ENCODE measurements at regions not wholly inside any gene's neighbourhood (a gene's known extent, or its start where the extent isn't known, plus 50 kb on each side); places are given as distances from the start of the nearest gene placed in this dataset.

DNA sequence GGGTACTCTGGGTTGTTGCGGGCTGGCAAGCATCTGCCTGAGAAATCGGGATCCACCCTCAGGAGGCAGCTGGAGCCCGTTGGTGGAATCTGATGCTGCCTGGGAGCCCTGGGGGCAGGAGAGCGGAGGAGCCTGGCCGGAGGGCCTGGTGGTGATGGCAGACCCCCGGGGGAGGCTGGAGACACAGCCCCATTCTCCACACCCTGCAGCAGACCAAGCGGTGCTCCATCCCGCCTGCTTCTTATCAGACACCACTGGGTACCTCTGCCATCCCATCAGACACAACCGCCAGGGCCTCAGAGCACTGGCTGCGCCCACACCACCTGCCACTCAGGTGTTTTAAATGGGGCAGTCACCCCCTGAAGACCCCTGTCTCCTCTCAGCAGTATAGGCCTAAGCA, 103.9 kb downstream of the RBFOX3 start:
- Histone ChIP-seq H3K9ac (no peak overlapping the region), H3K9me3 (peaks cover 13% of the 10 kb centered on the region), H3K4me2 (no peak overlapping the region), H3K27me3 (no peaks in the 10 kb centered on the region), H3K27ac (no peak overlapping the region), H4K20me1 (no peaks in the 10 kb centered on the region), H3K36me3 (no peaks in the 10 kb centered on the region), H3K4me1 (no peaks in the 10 kb centered on the region), H3K4me3 (no peak overlapping the region)
- no peak for TF ChIP-seq Cebpa-rat (IDR thresholded peaks at IDR 0.05)

DNA sequence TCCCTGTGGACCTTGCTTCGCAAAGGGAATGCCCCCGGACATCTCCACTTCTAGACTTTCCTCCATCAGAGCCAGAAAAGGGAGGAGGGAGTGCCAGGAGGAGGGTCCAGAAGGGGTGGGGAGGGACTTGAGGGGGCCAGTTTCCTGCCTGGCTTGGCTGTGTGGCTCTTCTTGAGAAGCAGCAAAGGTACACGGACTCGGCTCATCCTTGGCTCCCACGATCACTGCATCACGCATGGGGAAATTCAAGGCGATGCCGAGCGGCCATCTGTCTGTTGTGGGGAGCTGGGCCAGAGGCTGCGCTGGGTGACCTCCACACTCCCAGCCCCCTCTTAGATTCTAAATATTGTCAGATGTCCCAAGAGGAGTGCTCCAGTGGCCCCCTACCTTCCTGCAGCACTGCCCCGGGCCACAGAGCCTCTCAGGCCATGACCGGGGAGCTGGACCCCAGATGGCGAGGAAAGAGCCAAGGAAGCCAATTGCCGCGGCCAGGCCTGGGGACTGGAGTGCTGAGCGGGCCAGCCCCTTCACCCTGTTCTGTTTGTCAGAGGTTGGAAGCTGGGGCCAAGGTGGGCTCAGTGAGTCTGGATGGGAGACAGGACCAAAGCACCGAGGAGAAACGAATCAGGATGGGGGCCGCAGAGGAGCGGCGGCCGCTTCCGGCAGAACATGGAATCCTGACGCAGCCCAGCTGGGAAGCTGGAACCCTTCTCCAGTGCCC, 104.5 kb downstream of the RBFOX3 start:
- H4K20me1 ChIP-seq = no peaks in the 10 kb centered on the region
- H3K36me3 ChIP-seq = no peaks in the 10 kb centered on the region
- H3K4me1 ChIP-seq = no peaks in the 10 kb centered on the region
- H3K9ac ChIP-seq = no peak overlapping the region
- H3K4me3 ChIP-seq = no peak overlapping the region
- H3K27me3 ChIP-seq = no peaks in the 10 kb centered on the region
- H3K4me2 ChIP-seq = no peak overlapping the region
- H3K27ac ChIP-seq = no peak overlapping the region
- H3K9me3 ChIP-seq = peaks cover 7% of the 10 kb centered on the region
- no peak for TF ChIP-seq Cebpa-rat (IDR thresholded peaks at IDR 0.05)

DNA sequence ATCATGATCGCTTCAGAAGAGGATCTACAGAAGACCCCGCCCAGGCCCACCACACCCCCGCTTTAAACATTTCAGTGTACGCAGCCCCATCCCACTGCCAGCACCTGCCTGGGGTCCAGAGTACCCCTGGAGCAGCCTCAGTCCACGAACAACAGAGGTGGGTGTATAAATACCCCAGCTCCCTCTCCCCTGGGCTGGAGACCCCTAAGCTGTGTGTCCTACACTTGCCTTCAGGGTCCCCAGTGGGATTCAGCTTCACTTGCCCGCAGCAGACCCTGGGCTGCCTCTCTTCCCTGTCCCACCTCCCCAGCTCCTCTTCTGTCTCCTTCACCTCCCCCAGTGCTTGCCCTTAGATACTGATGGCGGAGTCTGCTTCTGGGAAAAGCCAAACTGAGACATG, 105.7 kb downstream of the RBFOX3 start:
- H3K4me2 ChIP-seq = no peak overlapping the region
- H3K9me3 ChIP-seq = no peaks in the 10 kb centered on the region
- H3K36me3 ChIP-seq = no peaks in the 10 kb centered on the region
- TF ChIP-seq Cebpa-rat (IDR thresholded peaks at IDR 0.05) = no peak
- H3K4me3 ChIP-seq = no peak overlapping the region
- no peaks in the 10 kb centered on the region for H4K20me1 ChIP-seq
- no peak overlapping the region for H3K27ac ChIP-seq
- no peaks in the 10 kb centered on the region for H3K27me3 ChIP-seq
- no peaks in the 10 kb centered on the region for H3K4me1 ChIP-seq
- no peak overlapping the region for H3K9ac ChIP-seq

DNA sequence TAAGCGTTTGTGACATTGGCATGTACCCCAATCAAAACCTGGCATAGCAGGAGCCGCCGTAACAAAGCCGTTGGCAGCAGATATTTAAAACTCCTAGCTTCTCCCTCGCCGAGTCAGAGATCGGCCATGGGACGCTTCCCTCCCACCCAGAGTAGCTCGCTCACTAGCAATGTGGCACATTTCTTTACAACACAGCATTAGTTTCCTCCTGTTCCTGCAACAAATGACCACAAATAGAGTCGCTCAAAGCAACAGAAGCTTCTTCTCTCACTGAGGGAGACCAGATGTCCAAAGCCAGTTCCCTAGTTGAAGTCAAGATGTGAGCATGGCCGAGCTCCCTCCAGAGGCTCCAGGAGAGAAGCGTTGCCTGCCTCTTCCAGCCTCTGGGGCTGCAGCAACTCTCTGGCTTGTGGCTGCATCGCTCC, 106.7 kb downstream of the RBFOX3 start:
- no peak overlapping the region for H3K4me2 ChIP-seq
- TF ChIP-seq Cebpa-rat (IDR thresholded peaks at IDR 0.05) = no peak
- H4K20me1 ChIP-seq = no peaks in the 10 kb centered on the region
- no peak overlapping the region for H3K4me3 ChIP-seq
- H3K9me3 ChIP-seq = no peaks in the 10 kb centered on the region
- H3K4me1 ChIP-seq = no peaks in the 10 kb centered on the region
- H3K27me3 ChIP-seq = no peaks in the 10 kb centered on the region
- H3K27ac ChIP-seq = no peak overlapping the region
- H3K9ac ChIP-seq = no peak overlapping the region
- H3K36me3 ChIP-seq = no peaks in the 10 kb centered on the region

DNA sequence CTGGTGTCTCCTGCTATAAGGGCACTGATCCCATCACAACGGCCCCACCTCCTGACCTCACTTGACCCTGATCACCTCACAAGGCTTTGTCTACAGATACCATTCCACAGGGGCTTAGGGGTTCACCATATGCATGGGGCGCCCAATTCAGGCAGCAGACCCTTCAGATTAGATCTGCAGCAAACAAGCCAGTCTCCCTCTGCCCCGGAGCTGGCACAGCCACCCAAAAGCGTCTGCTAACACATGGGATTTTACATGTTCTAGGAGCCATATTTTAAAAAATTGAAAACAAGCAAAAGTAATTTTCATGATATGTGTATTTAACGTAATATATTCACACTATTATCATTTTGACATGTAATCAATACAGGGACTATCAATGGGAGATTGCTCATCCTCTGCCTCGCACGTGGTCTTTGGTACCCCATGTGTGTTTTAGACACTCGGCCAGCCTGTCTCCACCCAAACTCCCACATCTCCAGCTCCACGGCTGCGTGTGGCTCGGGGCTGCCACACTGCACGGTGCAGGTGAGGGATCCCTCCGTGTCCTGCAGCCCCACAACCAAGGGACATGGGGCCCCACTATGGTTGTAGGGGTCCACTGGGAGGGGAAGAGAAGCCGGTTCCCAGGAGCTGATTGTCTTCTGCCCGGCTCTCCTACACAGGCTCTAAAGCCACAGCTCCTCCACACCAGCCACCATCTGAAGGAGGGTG, 107.6 kb downstream of the RBFOX3 start:
- Histone ChIP-seq H3K9me3 (no peaks in the 10 kb centered on the region), H3K4me3 (no peak overlapping the region), H3K27me3 (no peaks in the 10 kb centered on the region), H3K4me2 (no peak overlapping the region), H3K36me3 (no peaks in the 10 kb centered on the region), H3K4me1 (no peaks in the 10 kb centered on the region), H3K27ac (no peak overlapping the region), H4K20me1 (no peaks in the 10 kb centered on the region), H3K9ac (no peak overlapping the region)
- no peak for TF ChIP-seq Cebpa-rat (IDR thresholded peaks at IDR 0.05)

DNA sequence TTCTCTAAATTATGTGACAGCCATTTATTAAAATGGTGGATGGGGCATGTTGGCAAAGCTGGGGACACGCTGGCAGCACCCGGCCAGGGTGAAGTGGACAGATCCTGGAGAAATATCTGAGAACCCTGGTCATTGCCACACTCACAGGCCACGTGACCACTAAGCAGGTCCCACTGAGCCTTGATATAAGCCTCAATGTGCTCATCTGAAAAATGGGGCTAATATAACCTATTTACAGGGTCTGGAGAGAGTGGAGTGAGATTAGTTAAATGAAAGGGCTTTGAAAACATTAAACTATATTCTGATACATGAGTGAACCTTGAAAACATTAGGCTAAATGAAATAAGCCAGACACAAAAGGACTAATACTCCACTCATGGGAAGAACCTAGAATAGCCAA, 108.9 kb downstream of the RBFOX3 start:
- Histone ChIP-seq H3K9me3 (no peaks in the 10 kb centered on the region), H3K9ac (no peak overlapping the region), H3K4me3 (no peak overlapping the region), H4K20me1 (no peaks in the 10 kb centered on the region), H3K27ac (no peak overlapping the region), H3K4me1 (no peaks in the 10 kb centered on the region), H3K36me3 (no peaks in the 10 kb centered on the region), H3K27me3 (no peaks in the 10 kb centered on the region), H3K4me2 (no peak overlapping the region)
- no peak for TF ChIP-seq Cebpa-rat (IDR thresholded peaks at IDR 0.05)

DNA sequence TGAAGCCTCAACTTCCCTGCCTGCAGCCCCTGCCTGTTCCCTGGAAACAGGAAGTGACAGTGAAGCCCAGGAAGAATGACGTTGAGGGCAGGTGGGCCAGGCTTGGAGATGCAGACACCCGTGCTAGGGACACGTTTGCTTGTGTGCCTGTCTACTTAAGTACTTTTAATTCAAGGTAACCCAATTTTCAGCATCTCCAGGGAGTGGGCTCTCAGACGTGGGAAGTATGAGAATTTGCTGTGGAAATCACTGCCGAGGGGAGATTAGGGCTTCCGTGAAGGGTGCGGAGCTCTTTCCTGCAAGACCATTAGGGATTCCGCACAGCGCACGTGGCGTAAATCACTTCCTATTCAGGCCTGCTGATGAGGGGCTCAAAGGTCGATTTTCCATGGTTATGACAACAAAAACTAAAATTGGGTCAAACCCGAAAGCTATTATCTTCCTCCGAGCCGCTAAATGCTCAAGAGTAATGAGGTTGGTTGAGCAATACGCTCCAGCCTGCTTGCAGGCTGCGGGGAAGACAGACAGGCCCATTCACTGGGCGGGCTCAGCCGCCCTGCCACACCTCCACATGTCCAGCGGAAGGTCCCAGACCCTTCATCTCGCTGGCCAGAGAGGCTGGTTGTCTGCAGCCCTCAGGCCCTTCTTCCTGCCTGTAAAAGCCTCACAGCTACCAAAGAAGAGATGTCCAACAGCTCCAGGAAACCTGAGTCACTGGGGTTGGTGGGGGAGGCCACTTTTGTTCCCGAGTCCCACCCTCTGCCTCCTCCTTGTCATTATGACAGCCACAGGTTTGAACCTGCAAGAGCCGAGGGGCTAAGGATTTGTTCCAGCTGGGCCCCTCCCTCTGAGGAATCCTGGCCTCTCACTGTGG, 109.9 kb downstream of the RBFOX3 start:
- Histone ChIP-seq H3K4me3 (no peak overlapping the region), H3K4me1 (no peaks in the 10 kb centered on the region), H3K4me2 (no peak overlapping the region), H3K9ac (no peak overlapping the region), H3K27me3 (no peaks in the 10 kb centered on the region), H3K36me3 (no peaks in the 10 kb centered on the region), H4K20me1 (no peaks in the 10 kb centered on the region), H3K27ac (no peak overlapping the region), H3K9me3 (no peaks in the 10 kb centered on the region)
- TF ChIP-seq Cebpa-rat (IDR thresholded peaks at IDR 0.05) = no peak

DNA sequence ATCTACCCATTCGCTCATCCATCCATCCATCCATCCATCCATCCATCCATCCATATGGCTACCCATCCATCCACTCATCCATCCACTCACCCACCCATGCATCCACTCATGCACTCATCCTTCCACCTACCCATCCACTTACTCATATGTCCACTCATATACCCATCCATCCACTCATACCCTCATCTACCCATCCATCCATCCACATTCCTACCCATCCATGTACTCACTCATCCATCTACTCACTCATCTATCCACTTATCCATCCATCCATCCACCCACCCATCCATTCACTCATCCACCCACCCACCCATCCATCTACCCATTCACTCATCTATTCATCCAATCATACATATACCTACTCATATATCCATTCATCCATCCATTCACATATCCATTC, 112.0 kb downstream of the RBFOX3 start:
- TF ChIP-seq Cebpa-rat (IDR thresholded peaks at IDR 0.05) = no peak
- no peaks in the 10 kb centered on the region for H3K9me3 ChIP-seq
- no peaks in the 10 kb centered on the region for H3K4me1 ChIP-seq
- H3K36me3 ChIP-seq = no peaks in the 10 kb centered on the region
- no peaks in the 10 kb centered on the region for H3K27me3 ChIP-seq
- H3K9ac ChIP-seq = no peak overlapping the region
- H4K20me1 ChIP-seq = no peaks in the 10 kb centered on the region
- H3K4me2 ChIP-seq = no peak overlapping the region
- no peak overlapping the region for H3K27ac ChIP-seq
- H3K4me3 ChIP-seq = no peak overlapping the region

DNA sequence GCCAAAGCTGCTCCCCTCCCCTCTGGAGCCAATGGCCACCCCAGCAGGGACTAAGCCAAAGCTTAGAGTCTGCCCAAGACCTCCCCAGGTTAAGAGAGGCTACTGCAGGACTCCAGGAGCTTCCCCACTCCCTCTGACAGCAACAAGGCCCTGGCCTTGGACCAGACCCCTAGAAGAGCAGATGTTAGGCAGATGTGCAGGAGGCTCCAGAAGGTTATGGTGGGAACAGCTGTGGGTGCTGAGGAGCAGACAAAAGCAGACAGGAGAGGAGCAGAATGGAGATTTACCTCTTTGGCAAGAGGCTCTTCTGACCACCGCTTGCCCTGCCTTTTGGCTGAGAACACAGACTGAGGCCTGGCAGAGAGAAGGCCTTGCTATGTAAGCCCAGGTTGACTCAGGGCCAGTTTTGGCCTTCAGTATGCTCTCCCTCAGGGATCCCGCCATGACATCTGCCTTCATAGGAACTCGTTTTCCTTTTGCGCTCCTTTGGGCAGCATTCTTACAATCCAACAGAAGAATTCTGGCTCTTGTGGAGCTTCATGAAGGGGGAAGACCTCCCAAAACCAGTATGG, 113.0 kb downstream of the RBFOX3 start:
- no peak for TF ChIP-seq Cebpa-rat (IDR thresholded peaks at IDR 0.05)
- no peaks in the 10 kb centered on the region for H4K20me1 ChIP-seq
- H3K4me2 ChIP-seq = no peak overlapping the region
- no peak overlapping the region for H3K4me3 ChIP-seq
- H3K9ac ChIP-seq = no peak overlapping the region
- no peaks in the 10 kb centered on the region for H3K36me3 ChIP-seq
- no peaks in the 10 kb centered on the region for H3K4me1 ChIP-seq
- no peaks in the 10 kb centered on the region for H3K27me3 ChIP-seq
- H3K27ac ChIP-seq = no peak overlapping the region
- H3K9me3 ChIP-seq = no peaks in the 10 kb centered on the region

Measured in BLaER1 (cell line).